ENCODE measurements at regions not wholly inside any gene's neighbourhood (a gene's known extent, or its start where the extent isn't known, plus 50 kb on each side); places are given as distances from the start of the nearest gene placed in this dataset.

DNA sequence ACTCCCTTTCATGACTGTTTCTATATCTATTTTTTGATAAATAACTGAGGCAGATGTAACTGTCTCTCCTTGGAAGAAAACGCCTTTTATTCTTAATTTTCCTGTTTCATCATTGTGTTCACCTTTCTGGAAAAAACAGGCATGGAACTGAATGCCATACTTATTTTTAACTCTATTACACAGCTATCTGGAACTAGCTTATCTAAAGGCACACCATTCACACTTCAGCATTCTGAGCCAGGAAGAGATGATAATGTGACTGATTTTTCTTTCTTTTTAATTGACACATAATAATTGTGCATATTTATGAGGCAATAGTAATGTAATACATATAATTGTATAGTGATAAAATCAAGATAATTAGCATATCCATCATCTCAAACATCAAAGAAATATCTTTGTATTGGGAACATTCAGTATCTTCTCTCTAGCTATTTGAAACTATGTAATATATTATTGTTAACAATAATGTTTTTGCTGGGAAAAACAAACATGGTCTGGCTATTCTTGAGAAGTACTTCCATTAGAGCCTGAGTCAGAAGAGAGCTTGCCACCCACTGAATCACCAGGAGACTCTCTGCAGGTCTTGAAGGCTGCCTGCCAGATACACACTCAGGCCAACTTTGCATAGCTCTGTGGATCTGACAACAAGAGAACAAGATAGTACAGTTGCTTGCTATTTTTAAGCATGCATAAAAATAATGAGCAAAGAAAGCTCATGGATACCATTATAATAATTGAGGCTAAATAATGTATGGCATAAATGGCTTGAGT, 501.0 kb upstream of the EDIL3 start:
- ChIA-PET CTCF (no interaction called here), POLR2A (no interaction called here)
- H3K4me1 ChIP-seq (ENCODE audit: insufficient read depth, low read length), result no peaks in the 10 kb centered on the region
- H3K9me3 Mint-ChIP-seq, result peaks cover 2% of the 10 kb centered on the region
- ATAC-seq (ENCODE audit: poor library complexity) (no peak), DNase-seq (no peak)
- no peaks in the 10 kb centered on the region for H3K4me1 Mint-ChIP-seq (ENCODE audit: low read depth)
- H3K4me3 Mint-ChIP-seq, result no peak overlapping the region
- H3K27me3 Mint-ChIP-seq, result no peaks in the 10 kb centered on the region
- no peaks in the 10 kb centered on the region for H3K36me3 Mint-ChIP-seq (ENCODE audit: low read depth)
- no peaks in the 10 kb centered on the region for H3K9me3 ChIP-seq (ENCODE audit: control insufficient read depth in 1 of 2, insufficient read depth in 1 of 2, low read length in 2 of 2)
- intact Hi-C loops (cut with DNase I, micrococcal nuclease), result no loop called here
- no peaks in the 10 kb centered on the region for H3K27me3 ChIP-seq (ENCODE audit: control insufficient read depth in 1 of 2, insufficient read depth in 2 of 2, low read length in 2 of 2)
- no peak overlapping the region for H3K27ac ChIP-seq (ENCODE audit: low read depth in 1 of 2, low read length in 2 of 2)
- H3K36me3 ChIP-seq (ENCODE audit: insufficient read depth, low read length), result no peaks in the 10 kb centered on the region
- TF ChIP-seq CTCF (IDR thresholded peaks at IDR 0.05), result no peak
- H3K27ac Mint-ChIP-seq, result no peak overlapping the region
- no peak overlapping the region for H3K4me3 ChIP-seq (ENCODE audit: low read length)

DNA sequence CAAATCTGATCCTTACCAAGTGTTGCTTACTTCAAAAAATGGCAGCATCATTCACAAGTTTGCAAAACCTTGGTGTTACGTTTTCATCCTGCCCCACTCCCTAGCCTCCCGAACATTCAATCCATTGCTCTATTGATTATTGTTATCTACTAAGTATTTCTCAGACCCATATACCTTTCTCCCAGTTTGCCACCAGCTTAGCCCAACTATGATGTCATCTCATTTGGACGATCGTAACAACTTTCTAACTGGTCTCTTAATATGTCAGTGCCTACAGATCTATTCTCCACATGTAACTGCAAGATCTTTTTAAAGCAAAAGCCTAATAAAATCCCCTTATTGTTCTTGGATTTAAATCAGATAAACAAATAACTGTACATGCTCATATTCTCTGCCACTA, 497.1 kb upstream of the EDIL3 start:
- TF ChIP-seq CTCF (IDR thresholded peaks at IDR 0.05), result no peak
- H3K27me3 ChIP-seq (ENCODE audit: control insufficient read depth in 1 of 2, insufficient read depth in 2 of 2, low read length in 2 of 2), result no peaks in the 10 kb centered on the region
- DNase-seq, result no peak
- intact Hi-C loops (cut with DNase I, micrococcal nuclease), result no loop called here
- no peak overlapping the region for H3K27ac ChIP-seq (ENCODE audit: low read depth in 1 of 2, low read length in 2 of 2)
- POLR2A ChIA-PET, result no interaction called here
- Mint-ChIP-seq H3K4me3 (no peak overlapping the region), H3K27ac (no peak overlapping the region), H3K36me3 (ENCODE audit: low read depth) (no peaks in the 10 kb centered on the region), H3K4me1 (ENCODE audit: low read depth) (no peaks in the 10 kb centered on the region), H3K9me3 (peaks cover 2% of the 10 kb centered on the region), H3K27me3 (no peaks in the 10 kb centered on the region)
- no peak for ATAC-seq (ENCODE audit: poor library complexity)
- H3K9me3 ChIP-seq (ENCODE audit: control insufficient read depth in 1 of 2, insufficient read depth in 1 of 2, low read length in 2 of 2), result peaks cover 0 to 4% of the 10 kb centered on the region in 2 experiments
- no peaks in the 10 kb centered on the region for H3K36me3 ChIP-seq (ENCODE audit: insufficient read depth, low read length)
- no peaks in the 10 kb centered on the region for H3K4me1 ChIP-seq (ENCODE audit: insufficient read depth, low read length)
- H3K4me3 ChIP-seq (ENCODE audit: low read length), result no peak overlapping the region
- CTCF ChIA-PET, result no interaction called here

DNA sequence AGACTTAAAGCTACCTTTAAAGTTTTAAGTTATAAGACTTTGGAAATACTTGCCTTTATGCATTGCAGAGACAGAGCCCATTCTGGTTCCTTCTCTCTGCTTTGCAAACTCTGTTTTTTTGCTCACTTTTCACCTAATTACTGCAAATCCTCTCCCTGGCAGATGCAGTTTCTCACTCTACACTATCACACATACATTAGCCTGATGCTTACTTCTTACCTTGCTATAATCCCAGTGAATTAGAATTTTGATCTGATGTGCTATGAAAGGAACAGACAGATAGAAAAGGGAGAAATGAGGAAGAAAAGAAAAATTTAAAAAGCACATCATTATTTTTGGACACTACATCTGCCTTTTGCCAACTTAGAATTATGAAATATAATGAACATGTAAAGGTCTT, 489.5 kb upstream of the EDIL3 start:
- no peaks in the 10 kb centered on the region for H3K27me3 Mint-ChIP-seq
- CTCF ChIA-PET, result no interaction called here
- Histone ChIP-seq H3K4me1 (ENCODE audit: insufficient read depth, low read length) (no peaks in the 10 kb centered on the region), H3K27me3 (ENCODE audit: control insufficient read depth in 1 of 2, insufficient read depth in 2 of 2, low read length in 2 of 2) (no peaks in the 10 kb centered on the region), H3K27ac (ENCODE audit: low read depth in 1 of 2, low read length in 2 of 2) (no peak overlapping the region), H3K4me3 (ENCODE audit: low read length) (no peak overlapping the region), H3K36me3 (ENCODE audit: insufficient read depth, low read length) (no peaks in the 10 kb centered on the region), H3K9me3 (ENCODE audit: control insufficient read depth in 1 of 2, insufficient read depth in 1 of 2, low read length in 2 of 2) (peaks cover 0 to 4% of the 10 kb centered on the region in 2 experiments)
- POLR2A ChIA-PET, result no interaction called here
- H3K4me3 Mint-ChIP-seq, result no peak overlapping the region
- intact Hi-C loops (cut with DNase I, micrococcal nuclease), result no loop called here
- no peak for ATAC-seq (ENCODE audit: poor library complexity)
- H3K27ac Mint-ChIP-seq, result no peak overlapping the region
- TF ChIP-seq CTCF (IDR thresholded peaks at IDR 0.05), result no peak
- H3K36me3 Mint-ChIP-seq (ENCODE audit: low read depth), result no peaks in the 10 kb centered on the region
- H3K9me3 Mint-ChIP-seq, result no peaks in the 10 kb centered on the region
- DNase-seq, result no peak
- no peaks in the 10 kb centered on the region for H3K4me1 Mint-ChIP-seq (ENCODE audit: low read depth)
